ENCODE measurements at regions not wholly inside any gene's neighbourhood (a gene's known extent, or its start where the extent isn't known, plus 50 kb on each side); places are given as distances from the start of the nearest gene placed in this dataset.

GRCh38 chr2:58913082-58913726 is 672.1 kb upstream of the FANCL start:
- DNase-seq = no peak
- Histone ChIP-seq H3K27ac (ENCODE audit: low read length) (no peak overlapping the region), H3K4me1 (ENCODE audit: control insufficient read depth, insufficient read depth, low read length) (no peaks in the 10 kb centered on the region), H3K36me3 (ENCODE audit: control insufficient read depth, insufficient read depth, low read length) (no peaks in the 10 kb centered on the region), H3K9me3 (ENCODE audit: control insufficient read depth, low read depth, low read length) (no peaks in the 10 kb centered on the region), H3K4me3 (ENCODE audit: low read length) (no peak overlapping the region), H3K27me3 (ENCODE audit: control insufficient read depth, insufficient read depth, low read length) (no peaks in the 10 kb centered on the region)
- 75% methylated on average over 3 of the region's 6 CpGs for WGBS (ENCODE audit: insufficient coverage, low lambda C conversion rate)

GRCh38 chr2:58911877-58912276 is 670.8 kb upstream of the FANCL start:
- no peak overlapping the region for H3K27ac ChIP-seq (ENCODE audit: low read length)
- H3K4me1 ChIP-seq (ENCODE audit: control insufficient read depth, insufficient read depth, low read length) = no peaks in the 10 kb centered on the region
- no CpG with 5 or more reads among the region's 1 CpG for WGBS (ENCODE audit: insufficient coverage, low lambda C conversion rate)
- H3K36me3 ChIP-seq (ENCODE audit: control insufficient read depth, insufficient read depth, low read length) = no peaks in the 10 kb centered on the region
- no peaks in the 10 kb centered on the region for H3K27me3 ChIP-seq (ENCODE audit: control insufficient read depth, insufficient read depth, low read length)
- DNase-seq = no peak
- no peaks in the 10 kb centered on the region for H3K9me3 ChIP-seq (ENCODE audit: control insufficient read depth, low read depth, low read length)
- H3K4me3 ChIP-seq (ENCODE audit: low read length) = no peak overlapping the region

DNA sequence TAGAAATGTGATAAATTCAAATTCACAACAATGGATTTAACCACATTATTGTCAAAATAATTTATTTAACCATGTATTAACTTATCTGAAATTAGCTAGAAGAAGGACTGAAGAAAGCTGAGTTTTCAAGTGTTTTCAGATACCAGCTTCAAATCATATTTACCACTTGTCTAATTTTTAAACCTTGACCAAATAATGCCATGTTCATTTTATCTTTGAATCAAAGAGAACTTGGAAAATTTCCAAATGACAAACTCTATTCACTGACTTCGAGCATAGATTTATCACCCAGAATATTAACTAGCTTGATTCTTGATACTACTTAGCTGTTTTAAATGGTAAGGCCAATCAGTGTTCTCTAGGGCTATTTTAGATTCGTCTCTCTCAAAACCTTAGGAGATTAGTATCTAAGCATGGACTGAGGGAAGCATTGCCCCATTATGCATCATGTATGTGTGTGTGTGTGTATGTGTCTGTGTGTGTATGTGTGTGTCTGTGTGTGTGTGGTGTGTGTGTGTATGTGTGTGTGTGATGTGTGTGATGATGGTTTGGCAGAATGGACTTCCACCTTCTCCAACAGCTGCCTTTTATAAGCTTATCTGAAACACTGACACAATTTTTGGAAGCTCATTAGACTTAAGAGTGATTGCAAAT is 667.5 kb upstream of the FANCL start:
- 13% methylated on average over 1 of the region's 2 CpGs for WGBS (ENCODE audit: insufficient coverage, low lambda C conversion rate)
- Histone ChIP-seq H3K36me3 (ENCODE audit: control insufficient read depth, insufficient read depth, low read length) (no peaks in the 10 kb centered on the region), H3K4me1 (ENCODE audit: control insufficient read depth, insufficient read depth, low read length) (no peaks in the 10 kb centered on the region)

DNA sequence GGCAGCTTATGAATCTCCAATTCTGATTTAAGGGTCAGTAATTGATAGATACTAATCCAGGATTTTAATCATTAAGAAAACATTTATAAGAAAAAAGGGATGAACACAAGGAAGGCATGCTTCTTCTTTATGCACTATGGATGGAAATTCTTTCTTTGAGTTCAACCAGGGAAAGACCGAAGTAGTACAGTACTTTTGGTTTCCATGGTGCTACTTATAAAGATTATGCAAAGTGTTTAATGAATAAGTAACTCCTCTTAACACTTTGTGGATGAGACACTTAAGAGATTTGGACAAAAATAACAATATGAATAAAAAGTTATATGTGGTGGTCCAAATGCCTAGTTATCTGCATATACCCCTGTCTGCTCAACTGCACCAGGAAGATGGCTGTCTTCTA is 666.5 kb upstream of the FANCL start:
- Histone ChIP-seq H3K36me3 (ENCODE audit: control insufficient read depth, insufficient read depth, low read length) (no peaks in the 10 kb centered on the region), H3K27me3 (ENCODE audit: control insufficient read depth, insufficient read depth, low read length) (no peaks in the 10 kb centered on the region), H3K4me3 (ENCODE audit: low read length) (no peak overlapping the region), H3K9me3 (ENCODE audit: control insufficient read depth, low read depth, low read length) (no peaks in the 10 kb centered on the region), H3K4me1 (ENCODE audit: control insufficient read depth, insufficient read depth, low read length) (no peaks in the 10 kb centered on the region), H3K27ac (ENCODE audit: low read length) (no peak overlapping the region)
- no peak for DNase-seq
- WGBS (ENCODE audit: insufficient coverage, low lambda C conversion rate) = no CpG with 5 or more reads among the region's 1 CpG

More for the DNA sequence above, 667.5 kb upstream of the FANCL start:
- Histone ChIP-seq H3K4me3 (ENCODE audit: low read length) (no peak overlapping the region), H3K9me3 (ENCODE audit: control insufficient read depth, low read depth, low read length) (no peaks in the 10 kb centered on the region), H3K27ac (ENCODE audit: low read length) (no peak overlapping the region), H3K27me3 (ENCODE audit: control insufficient read depth, insufficient read depth, low read length) (no peaks in the 10 kb centered on the region)
- DNase-seq = no peak

- Histone ChIP-seq H3K4me1 (ENCODE audit: control insufficient read depth, insufficient read depth, low read length) (no peaks in the 10 kb centered on the region), H3K27me3 (ENCODE audit: control insufficient read depth, insufficient read depth, low read length) (no peaks in the 10 kb centered on the region), H3K9me3 (ENCODE audit: control insufficient read depth, low read depth, low read length) (no peaks in the 10 kb centered on the region), H3K27ac (ENCODE audit: low read length) (no peak overlapping the region), H3K36me3 (ENCODE audit: control insufficient read depth, insufficient read depth, low read length) (no peaks in the 10 kb centered on the region), H3K4me3 (ENCODE audit: low read length) (no peak overlapping the region)
- no peak for DNase-seq
- WGBS (ENCODE audit: insufficient coverage, low lambda C conversion rate) = 88% methylated on average over 5 of the region's 7 CpGs
These were observed 665.0 kb upstream of the FANCL start for GRCh38 chr2:58906081-58906645.

GRCh38 chr2:58904095-58904494 is 663.0 kb upstream of the FANCL start:
- DNase-seq = no peak
- Histone ChIP-seq H3K36me3 (ENCODE audit: control insufficient read depth, insufficient read depth, low read length) (no peaks in the 10 kb centered on the region), H3K27me3 (ENCODE audit: control insufficient read depth, insufficient read depth, low read length) (no peaks in the 10 kb centered on the region), H3K4me1 (ENCODE audit: control insufficient read depth, insufficient read depth, low read length) (no peaks in the 10 kb centered on the region), H3K9me3 (ENCODE audit: control insufficient read depth, low read depth, low read length) (no peaks in the 10 kb centered on the region), H3K27ac (ENCODE audit: low read length) (no peak overlapping the region), H3K4me3 (ENCODE audit: low read length) (no peak overlapping the region)
- WGBS (ENCODE audit: insufficient coverage, low lambda C conversion rate) = no CpG with 5 or more reads among the region's 1 CpG

DNA sequence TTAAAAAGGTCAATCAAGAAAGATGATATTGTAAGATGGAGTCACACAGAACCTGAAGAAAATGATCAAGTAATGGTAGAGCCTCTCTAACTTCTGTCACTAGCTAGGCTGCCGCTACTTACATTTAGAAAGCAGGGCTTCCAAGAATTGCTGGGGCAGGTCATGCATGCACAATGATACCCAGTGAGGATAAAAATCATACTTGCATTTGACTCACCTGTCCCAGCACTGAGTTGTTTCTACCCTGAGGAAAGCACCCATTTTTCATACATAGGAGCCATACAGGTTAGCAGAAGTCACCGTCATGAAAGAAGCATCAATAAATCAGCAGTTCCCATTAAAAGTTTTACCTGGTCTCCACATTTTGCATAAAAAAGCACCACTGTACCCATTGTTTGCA is 662.3 kb upstream of the FANCL start:
- Histone ChIP-seq H3K9me3 (ENCODE audit: control insufficient read depth, low read depth, low read length) (no peaks in the 10 kb centered on the region), H3K4me3 (ENCODE audit: low read length) (no peak overlapping the region), H3K27me3 (ENCODE audit: control insufficient read depth, insufficient read depth, low read length) (no peaks in the 10 kb centered on the region), H3K27ac (ENCODE audit: low read length) (no peak overlapping the region), H3K4me1 (ENCODE audit: control insufficient read depth, insufficient read depth, low read length) (no peaks in the 10 kb centered on the region), H3K36me3 (ENCODE audit: control insufficient read depth, insufficient read depth, low read length) (no peaks in the 10 kb centered on the region)
- DNase-seq = no peak
- WGBS (ENCODE audit: insufficient coverage, low lambda C conversion rate) = no CpG with 5 or more reads among the region's 2 CpGs

GRCh38 chr2:58900246-58901027 is 659.3 kb upstream of the FANCL start:
- Histone ChIP-seq H3K9me3 (ENCODE audit: control insufficient read depth, low read depth, low read length) (no peaks in the 10 kb centered on the region), H3K27ac (ENCODE audit: low read length) (no peak overlapping the region), H3K36me3 (ENCODE audit: control insufficient read depth, insufficient read depth, low read length) (no peaks in the 10 kb centered on the region), H3K4me1 (ENCODE audit: control insufficient read depth, insufficient read depth, low read length) (no peaks in the 10 kb centered on the region), H3K27me3 (ENCODE audit: control insufficient read depth, insufficient read depth, low read length) (no peaks in the 10 kb centered on the region), H3K4me3 (ENCODE audit: low read length) (no peak overlapping the region)
- WGBS (ENCODE audit: insufficient coverage, low lambda C conversion rate) = 100% methylated on average over 1 of the region's 10 CpGs
- no peak for DNase-seq

GRCh38 chr2:58899692-58900091 is 658.6 kb upstream of the FANCL start:
- no peak for DNase-seq
- Histone ChIP-seq H3K9me3 (ENCODE audit: control insufficient read depth, low read depth, low read length) (no peaks in the 10 kb centered on the region), H3K27me3 (ENCODE audit: control insufficient read depth, insufficient read depth, low read length) (no peaks in the 10 kb centered on the region), H3K4me3 (ENCODE audit: low read length) (no peak overlapping the region), H3K27ac (ENCODE audit: low read length) (no peak overlapping the region), H3K4me1 (ENCODE audit: control insufficient read depth, insufficient read depth, low read length) (no peaks in the 10 kb centered on the region), H3K36me3 (ENCODE audit: control insufficient read depth, insufficient read depth, low read length) (no peaks in the 10 kb centered on the region)
- WGBS (ENCODE audit: insufficient coverage, low lambda C conversion rate) = 100% methylated on average over 1 of the region's 6 CpGs

GRCh38 chr2:58896638-58897037 is 655.5 kb upstream of the FANCL start:
- Histone ChIP-seq H3K9me3 (ENCODE audit: control insufficient read depth, low read depth, low read length) (no peaks in the 10 kb centered on the region), H3K27ac (ENCODE audit: low read length) (no peak overlapping the region), H3K27me3 (ENCODE audit: control insufficient read depth, insufficient read depth, low read length) (no peaks in the 10 kb centered on the region), H3K36me3 (ENCODE audit: control insufficient read depth, insufficient read depth, low read length) (no peaks in the 10 kb centered on the region), H3K4me3 (ENCODE audit: low read length) (no peak overlapping the region), H3K4me1 (ENCODE audit: control insufficient read depth, insufficient read depth, low read length) (no peaks in the 10 kb centered on the region)
- no peak for DNase-seq
- 69% methylated on average over 3 of the region's 3 CpGs for WGBS (ENCODE audit: insufficient coverage, low lambda C conversion rate)

Measured in large intestine (tissue), 3 donors.